Nephron (organoid): ENCODE measurements at regions not wholly inside any gene's neighbourhood (a gene's known extent, or its start where the extent isn't known, plus 50 kb on each side); places are given as distances from the start of the nearest gene placed in this dataset.
"Not testable (repeated sequence)": the region's sequence is repeated elsewhere in the genome, so short reads cannot be mapped to it uniquely, and the experiment has no call there.

ENCODE experiments used
- H3K27ac Mint-ChIP-seq, 3 experiments: 2 replicates each; pipeline ENCODE4 v1.8.0; 2020; ENCODE audit warnings: mixed read lengths in 3 of 3, mild to moderate bottlenecking in 2 of 3, moderate library complexity in 1 of 3
- H3K27me3 Mint-ChIP-seq: 2 replicates; pipeline ENCODE4 v1.8.0; 2021; ENCODE audit warnings: low read depth, mild to moderate bottlenecking, moderate library complexity, mixed read lengths
- H3K36me3 Mint-ChIP-seq: 2 replicates; pipeline ENCODE4 v1.8.0; 2020; ENCODE audit warnings: low read depth, mixed read lengths
- H3K4me1 Mint-ChIP-seq: 2 replicates; pipeline ENCODE4 v1.8.0; 2020; ENCODE audit warnings: mixed read lengths
- H3K4me3 Mint-ChIP-seq, 3 experiments: 2 replicates each; pipeline ENCODE4 v1.8.0; 2020; ENCODE audit warnings: mild to moderate bottlenecking in 3 of 3, mixed read lengths in 3 of 3, moderate library complexity in 2 of 3
- H3K9me3 Mint-ChIP-seq: 2 replicates; pipeline ENCODE4 v1.8.0; 2020; ENCODE audit warnings: mixed read lengths
- TF ChIP-seq, protein P1 (sequence below), 3 experiments: fragments of 200-600 bp; sonication (generic); IDR thresholded peaks; one replicate each; pipeline ENCODE4 v1.5.0; 2021; ENCODE audit warnings: antibody characterized with exemption in 3 of 3; ENCODE audit not compliant: unreplicated experiment in 3 of 3

GRCh38 chr6:97347111-97347510 is 64.1 kb upstream of the MMS22L start:
- TF ChIP-seq, protein P1, sequence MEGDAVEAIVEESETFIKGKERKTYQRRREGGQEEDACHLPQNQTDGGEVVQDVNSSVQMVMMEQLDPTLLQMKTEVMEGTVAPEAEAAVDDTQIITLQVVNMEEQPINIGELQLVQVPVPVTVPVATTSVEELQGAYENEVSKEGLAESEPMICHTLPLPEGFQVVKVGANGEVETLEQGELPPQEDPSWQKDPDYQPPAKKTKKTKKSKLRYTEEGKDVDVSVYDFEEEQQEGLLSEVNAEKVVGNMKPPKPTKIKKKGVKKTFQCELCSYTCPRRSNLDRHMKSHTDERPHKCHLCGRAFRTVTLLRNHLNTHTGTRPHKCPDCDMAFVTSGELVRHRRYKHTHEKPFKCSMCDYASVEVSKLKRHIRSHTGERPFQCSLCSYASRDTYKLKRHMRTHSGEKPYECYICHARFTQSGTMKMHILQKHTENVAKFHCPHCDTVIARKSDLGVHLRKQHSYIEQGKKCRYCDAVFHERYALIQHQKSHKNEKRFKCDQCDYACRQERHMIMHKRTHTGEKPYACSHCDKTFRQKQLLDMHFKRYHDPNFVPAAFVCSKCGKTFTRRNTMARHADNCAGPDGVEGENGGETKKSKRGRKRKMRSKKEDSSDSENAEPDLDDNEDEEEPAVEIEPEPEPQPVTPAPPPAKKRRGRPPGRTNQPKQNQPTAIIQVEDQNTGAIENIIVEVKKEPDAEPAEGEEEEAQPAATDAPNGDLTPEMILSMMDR (IDR thresholded peaks at IDR 0.05; ENCODE audit: unreplicated experiment in 3 of 3): no peak
- Mint-ChIP-seq H3K4me1 (no peaks in the 10 kb centered on the region), H3K27me3 (no peaks in the 10 kb centered on the region), H3K4me3 (no peak overlapping the region), H3K36me3 (no peaks in the 10 kb centered on the region), H3K9me3 (no peaks in the 10 kb centered on the region), H3K27ac (no peak overlapping the region)

- Mint-ChIP-seq H3K27me3 (no peaks in the 10 kb centered on the region), H3K27ac (no peak overlapping the region), H3K4me1 (no peaks in the 10 kb centered on the region), H3K4me3 (no peak overlapping the region), H3K36me3 (no peaks in the 10 kb centered on the region), H3K9me3 (no peaks in the 10 kb centered on the region)
- TF ChIP-seq, protein P1 (IDR thresholded peaks at IDR 0.05; ENCODE audit: unreplicated experiment in 3 of 3): no peak
Measured at GRCh38 chr6:97361286-97361685, 78.3 kb upstream of the MMS22L start.

DNA sequence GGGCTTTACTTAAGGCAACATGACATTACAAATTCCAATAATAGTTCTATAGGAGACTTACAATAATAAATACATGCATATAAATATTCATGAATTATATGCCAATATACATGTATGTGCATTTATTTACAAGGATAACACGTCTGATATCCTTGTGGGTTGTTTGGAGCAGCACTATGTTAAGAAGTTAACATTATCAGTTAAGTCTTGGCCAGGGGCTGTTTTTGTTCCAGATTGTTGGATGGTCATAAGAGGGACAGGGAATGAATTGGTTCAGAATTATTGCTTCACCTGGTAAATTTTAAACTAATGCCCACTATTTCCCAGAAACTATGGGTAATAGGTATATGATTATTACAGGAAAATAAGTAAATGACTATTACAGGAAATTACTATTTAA is 81.3 kb upstream of the MMS22L start:
- no peak overlapping the region for H3K27ac Mint-ChIP-seq
- H3K4me3 Mint-ChIP-seq: no peak overlapping the region
- TF ChIP-seq, protein P1 (IDR thresholded peaks at IDR 0.05; ENCODE audit: unreplicated experiment in 3 of 3): no peak
- H3K4me1 Mint-ChIP-seq: no peaks in the 10 kb centered on the region
- no peaks in the 10 kb centered on the region for H3K27me3 Mint-ChIP-seq
- H3K9me3 Mint-ChIP-seq: no peaks in the 10 kb centered on the region
- H3K36me3 Mint-ChIP-seq: no peaks in the 10 kb centered on the region

DNA sequence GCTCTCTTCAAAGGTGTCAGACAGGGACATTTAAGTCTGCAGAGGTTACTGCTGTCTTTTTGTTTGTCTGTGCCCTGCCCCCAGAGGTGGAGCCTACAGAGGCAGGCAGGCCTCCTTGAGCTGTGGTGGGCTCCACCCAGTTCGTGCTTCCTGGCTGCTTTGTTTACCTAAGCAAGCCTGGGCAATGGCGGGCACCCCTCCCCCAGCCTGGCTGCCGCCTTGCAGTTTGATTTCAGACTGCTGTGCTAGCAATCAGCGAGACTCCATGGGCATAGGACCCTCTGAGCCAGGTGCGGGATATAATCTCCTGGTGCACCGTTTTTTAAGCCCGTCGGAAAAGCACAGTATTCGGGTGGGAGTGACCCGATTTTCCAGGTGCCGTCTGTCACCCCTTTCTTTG is 99.1 kb upstream of the MMS22L start:
- H3K4me3 Mint-ChIP-seq, H3K27ac Mint-ChIP-seq, H3K36me3 Mint-ChIP-seq, H3K4me1 Mint-ChIP-seq, H3K27me3 Mint-ChIP-seq, H3K9me3 Mint-ChIP-seq: not testable (repeated sequence)

- Mint-ChIP-seq H3K27ac (no peak overlapping the region), H3K36me3 (no peaks in the 10 kb centered on the region), H3K4me3 (no peak overlapping the region), H3K27me3 (no peaks in the 10 kb centered on the region), H3K9me3 (no peaks in the 10 kb centered on the region), H3K4me1 (no peaks in the 10 kb centered on the region)
- TF ChIP-seq, protein P1 (IDR thresholded peaks at IDR 0.05; ENCODE audit: unreplicated experiment in 3 of 3): no peak
Measured at GRCh38 chr6:97392735-97393134, 109.7 kb upstream of the MMS22L start.

- TF ChIP-seq, protein P1 (IDR thresholded peaks at IDR 0.05; ENCODE audit: unreplicated experiment in 3 of 3): peak; percentile 86 to 97 (median 94)
- Mint-ChIP-seq H3K9me3 (no peaks in the 10 kb centered on the region), H3K36me3 (no peaks in the 10 kb centered on the region), H3K27me3 (no peaks in the 10 kb centered on the region), H3K4me1 (no peaks in the 10 kb centered on the region), H3K4me3 (no peak overlapping the region), H3K27ac (no peak overlapping the region)
Measured at GRCh38 chr6:97394160-97394748, 111.2 kb upstream of the MMS22L start.
